VCaP (cell line): ENCODE measurements at regions not wholly inside any gene's neighbourhood (a gene's known extent, or its start where the extent isn't known, plus 50 kb on each side); places are given as distances from the start of the nearest gene placed in this dataset.

Source experiments
- H3K27ac ChIP-seq: fragments of 450-650 bp; 2 replicates; pipeline ENCODE4 v1.5.1; 2017
- TF ChIP-seq, protein P1 (sequence below): fragments of 450-650 bp; conservative IDR thresholded peaks from 2 replicates; pipeline ENCODE4 v1.5.1; 2017; ENCODE audit warnings: mild to moderate bottlenecking, moderate library complexity

DNA sequence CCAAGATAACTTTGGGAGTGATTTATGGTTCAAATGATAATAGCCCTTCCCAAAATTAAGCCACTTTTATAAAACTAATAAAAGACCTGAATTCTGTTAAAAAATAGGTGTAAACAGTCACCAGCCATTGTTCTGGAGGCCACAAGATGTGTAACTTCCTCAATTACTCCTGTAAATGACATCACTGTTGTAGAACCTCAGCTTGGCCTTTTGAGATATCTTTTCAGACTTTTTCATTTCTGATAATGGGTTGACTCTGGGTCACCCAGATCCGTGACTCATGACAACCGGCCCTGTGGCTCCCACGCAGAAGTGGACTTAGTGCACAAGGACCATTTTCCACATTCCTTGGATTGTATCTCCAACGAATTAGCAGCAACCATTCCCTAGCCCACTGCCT, 106.6 kb downstream of the DKK1 start:
- TF ChIP-seq, protein P1, sequence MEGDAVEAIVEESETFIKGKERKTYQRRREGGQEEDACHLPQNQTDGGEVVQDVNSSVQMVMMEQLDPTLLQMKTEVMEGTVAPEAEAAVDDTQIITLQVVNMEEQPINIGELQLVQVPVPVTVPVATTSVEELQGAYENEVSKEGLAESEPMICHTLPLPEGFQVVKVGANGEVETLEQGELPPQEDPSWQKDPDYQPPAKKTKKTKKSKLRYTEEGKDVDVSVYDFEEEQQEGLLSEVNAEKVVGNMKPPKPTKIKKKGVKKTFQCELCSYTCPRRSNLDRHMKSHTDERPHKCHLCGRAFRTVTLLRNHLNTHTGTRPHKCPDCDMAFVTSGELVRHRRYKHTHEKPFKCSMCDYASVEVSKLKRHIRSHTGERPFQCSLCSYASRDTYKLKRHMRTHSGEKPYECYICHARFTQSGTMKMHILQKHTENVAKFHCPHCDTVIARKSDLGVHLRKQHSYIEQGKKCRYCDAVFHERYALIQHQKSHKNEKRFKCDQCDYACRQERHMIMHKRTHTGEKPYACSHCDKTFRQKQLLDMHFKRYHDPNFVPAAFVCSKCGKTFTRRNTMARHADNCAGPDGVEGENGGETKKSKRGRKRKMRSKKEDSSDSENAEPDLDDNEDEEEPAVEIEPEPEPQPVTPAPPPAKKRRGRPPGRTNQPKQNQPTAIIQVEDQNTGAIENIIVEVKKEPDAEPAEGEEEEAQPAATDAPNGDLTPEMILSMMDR: no peak
- H3K27ac ChIP-seq: no peak overlapping the region

DNA sequence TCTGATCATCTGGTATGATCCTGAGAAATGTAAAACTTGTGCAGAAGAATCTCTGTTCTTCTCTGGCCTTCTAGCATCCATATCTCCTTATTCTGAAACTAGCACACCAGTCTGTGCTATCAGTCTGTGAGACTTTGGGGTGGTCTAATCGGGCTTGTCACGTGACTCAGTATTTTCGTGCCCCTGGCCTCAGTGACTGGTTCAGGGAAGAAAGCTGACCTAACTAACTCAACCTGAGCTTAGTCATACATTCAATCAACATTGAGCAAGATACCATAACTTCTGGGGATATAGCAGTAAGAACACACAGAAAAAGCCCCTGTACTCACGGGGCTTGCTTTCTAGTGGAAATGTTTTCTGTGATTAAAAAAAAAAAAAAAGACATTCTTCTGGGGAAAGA, 109.3 kb downstream of the DKK1 start:
- TF ChIP-seq, protein P1: no peak
- H3K27ac ChIP-seq: no peak overlapping the region

DNA sequence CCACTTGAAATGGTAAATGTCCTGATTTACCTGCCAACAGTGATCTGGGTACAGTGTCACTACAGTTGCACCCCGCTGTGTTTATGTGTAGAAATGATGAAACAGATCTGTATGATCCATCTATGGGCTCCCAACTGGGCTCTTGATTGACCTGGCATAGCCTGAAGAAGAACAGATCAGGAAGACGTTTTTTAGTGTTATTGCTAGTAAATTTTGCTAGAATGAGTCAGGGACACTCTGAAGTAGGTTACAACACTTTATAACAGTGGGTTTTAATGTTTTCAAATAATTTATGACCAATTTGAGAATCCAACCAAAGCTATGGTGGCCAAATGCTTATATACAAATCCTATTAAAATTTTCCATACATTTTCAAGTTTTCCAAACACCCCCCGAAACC, 110.3 kb downstream of the DKK1 start:
- H3K27ac ChIP-seq: no peak overlapping the region
- TF ChIP-seq, protein P1: no peak

DNA sequence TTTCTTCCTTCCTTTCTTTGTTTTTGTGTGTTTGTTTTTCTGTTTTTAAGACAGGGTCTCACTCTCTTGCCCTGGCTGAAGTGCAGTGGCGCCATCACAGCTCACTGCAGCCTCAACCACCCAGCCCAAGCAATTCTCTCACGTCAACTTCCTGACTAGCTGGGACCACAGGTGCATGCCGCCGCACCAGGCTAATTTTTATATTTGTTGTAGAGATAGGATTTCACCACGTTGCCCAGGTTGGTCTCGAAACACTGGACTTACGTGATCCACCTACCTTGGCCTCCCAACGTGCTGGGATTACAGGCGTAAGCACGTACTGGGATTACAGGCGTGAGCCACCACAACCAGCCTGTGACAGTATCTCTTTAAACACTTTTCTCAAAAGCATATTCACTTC, 120.7 kb downstream of the DKK1 start:
- TF ChIP-seq, protein P1: no peak
- H3K27ac ChIP-seq: no peak overlapping the region

DNA sequence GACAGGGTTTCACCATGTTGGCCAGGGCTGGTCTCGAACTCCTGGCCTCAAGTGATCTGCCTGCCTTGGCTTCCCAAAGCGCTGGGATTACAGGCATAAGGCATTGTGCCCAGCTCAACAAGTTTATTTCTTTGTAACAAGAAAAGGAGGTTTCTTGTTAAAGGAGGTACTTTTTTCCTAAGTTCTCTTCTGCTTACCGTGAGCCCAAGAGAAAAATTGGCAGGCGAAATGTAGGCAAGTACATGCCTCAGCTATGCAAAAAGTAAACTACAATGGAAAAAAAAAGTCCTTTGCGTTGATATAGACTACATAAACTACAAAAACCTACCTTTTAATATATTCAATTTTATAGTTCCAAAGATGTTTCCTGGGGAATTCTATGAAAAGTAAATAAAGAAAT, 122.6 kb downstream of the DKK1 start:
- TF ChIP-seq, protein P1: no peak
- H3K27ac ChIP-seq: no peak overlapping the region

DNA sequence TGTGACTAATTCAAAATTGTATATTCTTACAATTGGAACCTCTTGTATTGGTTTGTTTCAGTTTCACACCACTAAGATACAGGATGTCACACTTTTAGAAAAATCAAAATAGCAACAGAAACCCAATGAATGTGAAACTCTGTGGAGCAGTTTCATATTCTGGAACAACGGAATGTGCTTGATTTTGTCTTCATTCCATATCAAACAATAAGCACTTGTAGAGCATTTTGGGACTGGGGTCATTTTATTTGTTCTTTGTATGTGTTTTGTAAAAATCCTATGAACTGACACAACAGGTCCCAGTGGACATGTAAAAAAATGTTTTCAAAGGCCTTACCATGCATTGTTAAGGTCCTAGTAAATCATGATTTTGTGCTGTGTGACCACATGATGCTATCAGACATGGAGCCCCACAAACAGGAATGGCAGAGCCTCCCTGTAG, 123.1 kb downstream of the DKK1 start:
- TF ChIP-seq, protein P1: no peak
- H3K27ac ChIP-seq: no peak overlapping the region

DNA sequence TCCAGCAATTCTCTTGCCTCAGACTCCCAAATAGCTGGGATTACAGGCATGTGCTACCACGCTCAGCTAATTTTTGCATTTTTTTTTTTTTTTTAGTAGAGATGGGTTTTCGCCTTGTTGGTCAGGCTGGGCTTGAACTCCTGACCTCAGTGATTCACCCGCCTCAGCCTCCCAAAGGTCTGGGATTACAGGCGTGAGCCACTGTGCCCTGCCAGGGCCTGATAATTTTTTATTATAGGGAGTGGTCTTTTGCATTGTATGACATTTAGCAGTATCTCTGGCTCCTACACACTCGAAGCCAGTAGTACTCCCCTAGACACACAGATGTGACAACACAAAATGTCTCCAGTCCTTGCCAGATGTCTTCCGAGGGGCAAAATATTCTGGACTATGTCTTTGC, 124.0 kb downstream of the DKK1 start:
- no peak overlapping the region for H3K27ac ChIP-seq

More for the DNA sequence above, 124.0 kb downstream of the DKK1 start:
- TF ChIP-seq, protein P1: no peak
